ENCODE measurements at regions not wholly inside any gene's neighbourhood (a gene's known extent, or its start where the extent isn't known, plus 50 kb on each side); places are given as distances from the start of the nearest gene placed in this dataset.

DNA sequence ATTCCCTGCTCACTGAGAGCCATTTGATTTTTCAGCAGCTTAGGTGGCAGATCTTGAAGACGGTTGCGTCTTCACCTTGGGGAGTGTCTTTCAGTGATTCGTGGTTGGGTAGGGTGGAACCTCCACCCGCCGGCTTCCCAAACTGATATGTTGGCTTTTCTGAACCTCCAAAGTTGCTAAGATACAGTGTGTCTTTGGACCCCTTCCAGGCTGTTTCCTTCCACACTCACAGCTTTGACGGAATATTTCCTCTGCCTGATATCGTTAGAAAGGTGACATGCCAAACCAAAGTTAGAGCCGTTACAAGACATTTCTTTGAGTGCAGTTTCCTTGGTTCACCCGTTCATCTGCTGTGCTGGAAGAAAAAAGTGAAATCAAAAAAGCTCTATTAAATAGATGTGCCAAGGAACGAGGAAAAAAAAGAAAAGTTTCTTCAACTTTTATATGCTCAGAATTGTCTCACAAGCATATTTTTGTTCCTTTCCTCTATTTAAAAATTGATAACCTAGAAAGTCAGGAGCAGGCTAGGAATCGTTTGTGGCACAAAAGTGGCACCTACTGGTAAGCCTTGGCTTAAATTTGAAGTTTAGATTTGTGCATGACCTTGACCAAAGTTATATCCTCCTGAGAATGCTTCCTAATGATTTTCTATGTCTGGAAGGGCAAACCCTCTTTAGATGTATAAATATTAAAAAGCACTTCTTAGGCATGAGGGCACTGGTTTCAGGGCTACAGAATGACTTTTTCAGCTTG, 270.7 kb upstream of the WWC1 start:
- Histone ChIP-seq H3K27me3 (peaks cover 0 to 27% of the 10 kb centered on the region in 2 donors), H3K4me3 (no peak overlapping the region)
- intact Hi-C loops (cut with DNase I; ENCODE audit: low total_unique reads) = no loop called here

DNA sequence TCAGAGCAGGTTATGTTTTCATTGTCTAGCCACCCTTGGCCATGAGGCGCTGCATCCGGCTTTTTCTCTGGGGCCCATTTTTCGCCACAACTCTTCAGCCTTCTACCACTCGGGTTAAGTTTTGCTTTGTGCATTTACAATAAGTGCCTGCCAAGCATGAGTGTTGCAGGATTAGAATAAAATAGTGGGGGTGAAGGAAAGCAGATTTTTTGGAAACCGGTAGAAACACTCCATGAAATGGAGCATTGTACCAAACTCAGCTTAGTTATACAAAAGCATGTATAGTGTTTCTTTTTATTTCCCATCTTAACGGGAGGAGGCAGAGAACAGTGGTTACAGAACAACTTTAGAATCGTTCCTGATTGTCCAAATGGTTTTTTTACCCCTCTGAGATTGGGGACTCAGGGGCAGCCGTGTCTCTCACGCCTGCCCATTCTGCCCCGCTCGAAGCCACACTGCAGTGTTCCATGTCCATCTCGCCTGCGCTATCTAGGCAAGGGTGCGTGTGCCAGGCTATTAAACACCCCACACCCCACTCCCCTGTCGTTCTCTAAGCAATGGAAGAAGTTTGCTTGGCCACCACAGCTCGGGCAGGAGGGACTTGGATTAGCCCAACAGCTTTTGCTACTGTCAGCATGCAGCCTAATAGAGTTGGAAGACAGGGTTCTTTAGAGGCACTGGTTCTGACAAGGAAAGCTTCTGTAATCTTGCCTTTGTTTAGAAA, 268.8 kb upstream of the WWC1 start:
- H3K4me1 ChIP-seq = no peaks in the 10 kb centered on the region
- H3K27me3 ChIP-seq = peaks cover 0 to 27% of the 10 kb centered on the region in 2 donors
- no peak overlapping the region for H3K4me3 ChIP-seq
- intact Hi-C loops (cut with DNase I; ENCODE audit: low total_unique reads) = no loop called here
- DNase-seq = no peak
- H3K9me3 ChIP-seq = no peaks in the 10 kb centered on the region
- TF ChIP-seq CTCF (IDR thresholded peaks at IDR 0.05) = no peak
- H3K27ac ChIP-seq = no peak overlapping the region
- H3K36me3 ChIP-seq = no peaks in the 10 kb centered on the region

More for the DNA sequence above, 270.7 kb upstream of the WWC1 start:
- Histone ChIP-seq H3K4me1 (no peaks in the 10 kb centered on the region), H3K36me3 (no peaks in the 10 kb centered on the region), H3K9me3 (no peaks in the 10 kb centered on the region), H3K27ac (no peak overlapping the region)
- DNase-seq = no peak
- peak; percentile 39 to 41 for TF ChIP-seq CTCF (IDR thresholded peaks at IDR 0.05)

DNA sequence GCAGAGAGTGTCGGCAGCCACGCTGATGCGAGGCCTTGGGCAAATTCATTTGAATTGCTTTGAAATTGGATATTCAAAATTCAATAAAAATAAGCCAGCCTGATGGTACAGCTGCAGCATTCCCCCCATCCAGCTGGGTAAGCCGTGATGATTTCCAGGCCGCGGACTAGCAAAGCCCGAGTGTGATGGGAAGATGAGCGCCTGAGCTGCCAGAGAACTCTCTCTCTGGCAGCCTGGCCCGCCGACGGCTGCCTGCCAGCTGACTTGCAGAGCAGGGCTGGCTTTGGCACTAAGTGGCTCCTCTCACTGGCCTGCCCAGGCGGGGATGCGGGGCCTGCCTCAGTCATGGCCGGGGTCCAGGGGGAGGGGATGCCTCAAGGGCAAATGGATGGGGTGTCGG, 268.3 kb upstream of the WWC1 start:
- intact Hi-C loops (cut with DNase I; ENCODE audit: low total_unique reads) = no loop called here
- Histone ChIP-seq H3K4me3 (no peak overlapping the region), H3K4me1 (no peaks in the 10 kb centered on the region), H3K27me3 (peaks cover 0 to 27% of the 10 kb centered on the region in 2 donors), H3K36me3 (no peaks in the 10 kb centered on the region), H3K27ac (no peak overlapping the region), H3K9me3 (no peaks in the 10 kb centered on the region)
- DNase-seq = no peak
- TF ChIP-seq CTCF (IDR thresholded peaks at IDR 0.05) = no peak

GRCh38 chr5:168024306-168024705, 267.1 kb upstream of the WWC1 start:
- H3K9me3 ChIP-seq = peaks cover 0 to 4% (median 0%) of the 10 kb centered on the region in 3 donors
- H3K36me3 ChIP-seq = no peaks in the 10 kb centered on the region
- no peak overlapping the region for H3K4me3 ChIP-seq
- intact Hi-C loops (cut with DNase I; ENCODE audit: low total_unique reads) = no loop called here
- DNase-seq = no peak
- peaks cover 0 to 27% of the 10 kb centered on the region in 2 donors for H3K27me3 ChIP-seq
- H3K27ac ChIP-seq = no peak overlapping the region
- no peak for TF ChIP-seq CTCF (IDR thresholded peaks at IDR 0.05)
- H3K4me1 ChIP-seq = no peaks in the 10 kb centered on the region

GRCh38 chr5:168027007-168027406, 264.4 kb upstream of the WWC1 start:
- intact Hi-C loops (cut with DNase I; ENCODE audit: low total_unique reads) = no loop called here
- no peak overlapping the region for H3K27ac ChIP-seq
- TF ChIP-seq CTCF (IDR thresholded peaks at IDR 0.05) = no peak

More at GRCh38 chr5:168027007-168027406, 264.4 kb upstream of the WWC1 start:
- H3K4me3 ChIP-seq = no peak overlapping the region
- H3K36me3 ChIP-seq = no peaks in the 10 kb centered on the region
- H3K4me1 ChIP-seq = no peaks in the 10 kb centered on the region
- peaks cover 0 to 4% (median 0%) of the 10 kb centered on the region in 3 donors for H3K9me3 ChIP-seq
- no peak for DNase-seq
- peaks cover 0 to 23% of the 10 kb centered on the region in 2 donors for H3K27me3 ChIP-seq

All from tibial artery (tissue), 4 donors.